ENCODE measurements at regions not wholly inside any gene's neighbourhood (a gene's known extent, or its start where the extent isn't known, plus 50 kb on each side); places are given as distances from the start of the nearest gene placed in this dataset.

- ChIA-PET CTCF (no interaction called here), POLR2A (no interaction called here)
- H3K4me1 ChIP-seq (ENCODE audit: control insufficient read depth, insufficient read depth, low read length), result no peaks in the 10 kb centered on the region
- no peak for TF ChIP-seq REST (IDR thresholded peaks at IDR 0.05; ENCODE audit: insufficient read depth in 1 of 2, low read depth in 2 of 2, low read length in 1 of 2)
- no peak for TF ChIP-seq POLR2AphosphoS5 (IDR thresholded peaks at IDR 0.05; ENCODE audit: low read depth, low read length)
- TF ChIP-seq TCF7L2 (IDR thresholded peaks at IDR 0.05; ENCODE audit: low read depth, low read length), result no peak
- no peak for TF ChIP-seq CTCF (IDR thresholded peaks at IDR 0.05)
- TF ChIP-seq SIN3A (IDR thresholded peaks at IDR 0.05; ENCODE audit: borderline replicate concordance, insufficient read depth, low read depth, low read length), result no peak
- no TSS peak for BruUV-seq (replicated peaks)
- H3K27ac ChIP-seq (ENCODE audit: low read length), result no peak overlapping the region
- no peak overlapping the region for H3K4me3 ChIP-seq (ENCODE audit: low read depth in 2 of 2, low read length in 2 of 2)
- intact Hi-C loops (cut with micrococcal nuclease; ENCODE audit: unreplicated experiment) (no loop called here), in situ Hi-C loops (cut with HindIII; ENCODE audit: low pct_unique_long_range_greater_than_20kb, low sequenced_read_pairs) (no loop called here)
- H3K27me3 ChIP-seq (ENCODE audit: control insufficient read depth, insufficient read depth, low read length), result no peaks in the 10 kb centered on the region
- no peak for DNase-seq (ENCODE audit: low read depth, low spot score)
- no peaks in the 10 kb centered on the region for H3K36me3 ChIP-seq (ENCODE audit: control insufficient read depth, insufficient read depth, low read length)
- no peaks in the 10 kb centered on the region for H3K9me3 ChIP-seq (ENCODE audit: control insufficient read depth, insufficient read depth, low read depth, low read length)
- ATAC-seq, result no peak
Measured at GRCh38 chr6:9810286-9810685, 604.6 kb downstream of the TFAP2A start.

GRCh38 chr6:9806195-9806594 lies 608.7 kb downstream of the TFAP2A start:
- in situ Hi-C loops (cut with HindIII; ENCODE audit: low pct_unique_long_range_greater_than_20kb, low sequenced_read_pairs), result no loop called here
- Histone ChIP-seq H3K36me3 (ENCODE audit: control insufficient read depth, insufficient read depth, low read length) (no peaks in the 10 kb centered on the region), H3K27me3 (ENCODE audit: control insufficient read depth, insufficient read depth, low read length) (no peaks in the 10 kb centered on the region), H3K27ac (ENCODE audit: low read length) (no peak overlapping the region), H3K4me3 (ENCODE audit: low read depth in 2 of 2, low read length in 2 of 2) (no peak overlapping the region), H3K9me3 (ENCODE audit: control insufficient read depth, insufficient read depth, low read depth, low read length) (no peaks in the 10 kb centered on the region), H3K4me1 (ENCODE audit: control insufficient read depth, insufficient read depth, low read length) (no peaks in the 10 kb centered on the region)
- no TSS peak for BruUV-seq (replicated peaks)
- no peak for DNase-seq (ENCODE audit: low read depth, low spot score)
- ATAC-seq, result no peak
- intact Hi-C loops (cut with micrococcal nuclease; ENCODE audit: unreplicated experiment), result no loop called here
- TF ChIP-seq CTCF (IDR thresholded peaks at IDR 0.05), result no peak
- TF ChIP-seq POLR2AphosphoS5 (IDR thresholded peaks at IDR 0.05; ENCODE audit: low read depth, low read length), result no peak
- CTCF ChIA-PET, result no interaction called here
- POLR2A ChIA-PET, result no interaction called here

- no peak overlapping the region for H3K4me3 ChIP-seq (ENCODE audit: low read depth in 2 of 2, low read length in 2 of 2)
- no peaks in the 10 kb centered on the region for H3K4me1 ChIP-seq (ENCODE audit: control insufficient read depth, insufficient read depth, low read length)
- TF ChIP-seq CTCF (IDR thresholded peaks at IDR 0.05) (no peak), SIN3A (IDR thresholded peaks at IDR 0.05; ENCODE audit: borderline replicate concordance, insufficient read depth, low read depth, low read length) (no peak), POLR2AphosphoS5 (IDR thresholded peaks at IDR 0.05; ENCODE audit: low read depth, low read length) (no peak), REST (IDR thresholded peaks at IDR 0.05; ENCODE audit: insufficient read depth in 1 of 2, low read depth in 2 of 2, low read length in 1 of 2) (no peak)
- in situ Hi-C loops (cut with HindIII; ENCODE audit: low pct_unique_long_range_greater_than_20kb, low sequenced_read_pairs), result no loop called here
- intact Hi-C loops (cut with micrococcal nuclease; ENCODE audit: unreplicated experiment), result no loop called here
- no TSS peak for BruUV-seq (replicated peaks)
- ATAC-seq (no peak), DNase-seq (ENCODE audit: low read depth, low spot score) (no peak)
- no peaks in the 10 kb centered on the region for H3K36me3 ChIP-seq (ENCODE audit: control insufficient read depth, insufficient read depth, low read length)
- POLR2A ChIA-PET, result no interaction called here
- CTCF ChIA-PET, result no interaction called here
- H3K27ac ChIP-seq (ENCODE audit: low read length), result no peak overlapping the region
- H3K27me3 ChIP-seq (ENCODE audit: control insufficient read depth, insufficient read depth, low read length), result no peaks in the 10 kb centered on the region
- H3K9me3 ChIP-seq (ENCODE audit: control insufficient read depth, insufficient read depth, low read depth, low read length), result no peaks in the 10 kb centered on the region
Measured at GRCh38 chr6:9801249-9801754, 613.6 kb downstream of the TFAP2A start.

All from Panc1 (cell line).